SK-N-SH treated with all-trans-retinoic acid at 6 μM for 48 hours (cell line): ENCODE measurements at regions not wholly inside any gene's neighbourhood (a gene's known extent, or its start where the extent isn't known, plus 50 kb on each side); places are given as distances from the start of the nearest gene placed in this dataset.
"Not testable (repeated sequence)": the region's sequence is repeated elsewhere in the genome, so short reads cannot be mapped to it uniquely, and the experiment has no call there.

ENCODE experiments used
- ARNTL ChIP-seq: fragments of 450-650 bp; formaldehyde crosslinking; IDR thresholded peaks from 2 replicates; pipeline ENCODE4 v1.5.0; 2020; ENCODE audit warnings: low read depth, mild to moderate bottlenecking, moderate library complexity, borderline replicate concordance
- PPARA ChIP-seq: fragments of 250-450 bp; sonication (Bioruptor Pico); IDR thresholded peaks from 2 replicates; pipeline ENCODE4 v1.5.0; 2020; ENCODE audit warnings: mild to moderate bottlenecking, borderline replicate concordance
- RARB ChIP-seq: fragments of 250-450 bp; sonication (Bioruptor Pico); IDR thresholded peaks from 2 replicates; pipeline ENCODE4 v1.8.0; 2021; ENCODE audit warnings: mild to moderate bottlenecking, moderate library complexity
- TOX ChIP-seq: fragments of 250-450 bp; sonication (Bioruptor Pico); IDR thresholded peaks from 2 replicates; pipeline ENCODE4 v1.8.0; 2021; ENCODE audit warnings: mild to moderate bottlenecking, moderate library complexity, borderline replicate concordance
- ZFP3 ChIP-seq: fragments of 250-450 bp; sonication (Bioruptor Pico); IDR thresholded peaks from 2 replicates; pipeline ENCODE4 v1.5.0; 2020; ENCODE audit warnings: mild to moderate bottlenecking, moderate library complexity
- ZNF565 ChIP-seq: fragments of 450-650 bp; formaldehyde crosslinking; conservative IDR thresholded peaks from 2 replicates; pipeline ENCODE4 v1.5.0; 2020; ENCODE audit warnings: low read depth, mild to moderate bottlenecking, moderate library complexity
- ZNF70 ChIP-seq: fragments of 450-650 bp; formaldehyde crosslinking; IDR thresholded peaks from 2 replicates; pipeline ENCODE4 v1.5.0; 2020; ENCODE audit warnings: mild to moderate bottlenecking, moderate library complexity
- ZNF8 ChIP-seq: fragments of 450-650 bp; formaldehyde crosslinking; IDR thresholded peaks from 2 replicates; pipeline ENCODE4 v1.5.0; 2020; ENCODE audit warnings: mild to moderate bottlenecking, moderate library complexity
- TF ChIP-seq, protein P1 (sequence below): fragments of 250-450 bp; sonication (Bioruptor Pico); IDR thresholded peaks from 2 replicates; pipeline ENCODE4 v1.8.0; 2020; ENCODE audit warnings: mild to moderate bottlenecking, moderate library complexity, borderline replicate concordance
- TF ChIP-seq, protein P2 (sequence below): fragments of 250-450 bp; sonication (Bioruptor Pico); IDR thresholded peaks from 2 replicates; pipeline ENCODE4 v1.5.1; 2021; ENCODE audit warnings: mild to moderate bottlenecking, moderate library complexity
- TF ChIP-seq, protein P3 (sequence below): fragments of 250-450 bp; sonication (Bioruptor Pico); IDR thresholded peaks from 2 replicates; pipeline ENCODE4 v1.5.1; 2020; ENCODE audit warnings: low read depth, mild to moderate bottlenecking, moderate library complexity

DNA sequence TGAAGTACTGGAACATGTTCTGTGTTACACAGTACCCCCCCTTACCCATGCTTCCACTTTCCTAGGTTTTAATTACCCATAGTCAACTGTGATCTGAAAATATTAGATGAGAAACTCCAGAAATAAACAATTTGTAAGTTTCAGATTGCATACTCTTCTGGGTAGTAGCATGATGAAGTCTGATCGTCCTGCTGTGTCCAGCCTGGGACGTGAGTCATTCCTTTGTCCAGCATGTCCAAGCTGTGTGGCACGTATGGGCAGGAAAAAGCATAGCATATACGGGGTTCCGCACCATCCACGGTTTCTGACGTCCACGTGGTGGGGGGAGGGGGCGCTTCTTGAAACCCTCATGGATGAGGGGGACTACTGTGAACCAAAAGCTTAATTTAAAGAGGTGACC is 70.7 kb upstream of the CRYM start:
- not testable (repeated sequence) for TF ChIP-seq PPARA (CRISPR knock-in tag); ZNF565; ZFP3 (CRISPR knock-in tag); ZNF8 (CRISPR knock-in tag); TOX; RARB (CRISPR knock-in tag); ARNTL (CRISPR knock-in tag); ZNF70 (CRISPR knock-in tag)
- TF ChIP-seq, protein P1, sequence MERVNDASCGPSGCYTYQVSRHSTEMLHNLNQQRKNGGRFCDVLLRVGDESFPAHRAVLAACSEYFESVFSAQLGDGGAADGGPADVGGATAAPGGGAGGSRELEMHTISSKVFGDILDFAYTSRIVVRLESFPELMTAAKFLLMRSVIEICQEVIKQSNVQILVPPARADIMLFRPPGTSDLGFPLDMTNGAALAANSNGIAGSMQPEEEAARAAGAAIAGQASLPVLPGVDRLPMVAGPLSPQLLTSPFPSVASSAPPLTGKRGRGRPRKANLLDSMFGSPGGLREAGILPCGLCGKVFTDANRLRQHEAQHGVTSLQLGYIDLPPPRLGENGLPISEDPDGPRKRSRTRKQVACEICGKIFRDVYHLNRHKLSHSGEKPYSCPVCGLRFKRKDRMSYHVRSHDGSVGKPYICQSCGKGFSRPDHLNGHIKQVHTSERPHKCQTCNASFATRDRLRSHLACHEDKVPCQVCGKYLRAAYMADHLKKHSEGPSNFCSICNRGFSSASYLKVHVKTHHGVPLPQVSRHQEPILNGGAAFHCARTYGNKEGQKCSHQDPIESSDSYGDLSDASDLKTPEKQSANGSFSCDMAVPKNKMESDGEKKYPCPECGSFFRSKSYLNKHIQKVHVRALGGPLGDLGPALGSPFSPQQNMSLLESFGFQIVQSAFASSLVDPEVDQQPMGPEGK (CRISPR knock-in tag), result not testable (repeated sequence)
- TF ChIP-seq, protein P2, sequence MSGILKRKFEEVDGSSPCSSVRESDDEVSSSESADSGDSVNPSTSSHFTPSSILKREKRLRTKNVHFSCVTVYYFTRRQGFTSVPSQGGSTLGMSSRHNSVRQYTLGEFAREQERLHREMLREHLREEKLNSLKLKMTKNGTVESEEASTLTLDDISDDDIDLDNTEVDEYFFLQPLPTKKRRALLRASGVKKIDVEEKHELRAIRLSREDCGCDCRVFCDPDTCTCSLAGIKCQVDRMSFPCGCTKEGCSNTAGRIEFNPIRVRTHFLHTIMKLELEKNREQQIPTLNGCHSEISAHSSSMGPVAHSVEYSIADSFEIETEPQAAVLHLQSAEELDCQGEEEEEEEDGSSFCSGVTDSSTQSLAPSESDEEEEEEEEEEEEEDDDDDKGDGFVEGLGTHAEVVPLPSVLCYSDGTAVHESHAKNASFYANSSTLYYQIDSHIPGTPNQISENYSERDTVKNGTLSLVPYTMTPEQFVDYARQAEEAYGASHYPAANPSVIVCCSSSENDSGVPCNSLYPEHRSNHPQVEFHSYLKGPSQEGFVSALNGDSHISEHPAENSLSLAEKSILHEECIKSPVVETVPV (CRISPR knock-in tag), result not testable (repeated sequence)
- TF ChIP-seq, protein P3, sequence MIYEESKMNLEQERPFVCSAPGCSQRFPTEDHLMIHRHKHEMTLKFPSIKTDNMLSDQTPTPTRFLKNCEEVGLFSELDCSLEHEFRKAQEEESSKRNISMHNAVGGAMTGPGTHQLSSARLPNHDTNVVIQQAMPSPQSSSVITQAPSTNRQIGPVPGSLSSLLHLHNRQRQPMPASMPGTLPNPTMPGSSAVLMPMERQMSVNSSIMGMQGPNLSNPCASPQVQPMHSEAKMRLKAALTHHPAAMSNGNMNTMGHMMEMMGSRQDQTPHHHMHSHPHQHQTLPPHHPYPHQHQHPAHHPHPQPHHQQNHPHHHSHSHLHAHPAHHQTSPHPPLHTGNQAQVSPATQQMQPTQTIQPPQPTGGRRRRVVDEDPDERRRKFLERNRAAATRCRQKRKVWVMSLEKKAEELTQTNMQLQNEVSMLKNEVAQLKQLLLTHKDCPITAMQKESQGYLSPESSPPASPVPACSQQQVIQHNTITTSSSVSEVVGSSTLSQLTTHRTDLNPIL (CRISPR knock-in tag), result not testable (repeated sequence)
